ENCODE measurements at regions not wholly inside any gene's neighbourhood (a gene's known extent, or its start where the extent isn't known, plus 50 kb on each side); places are given as distances from the start of the nearest gene placed in this dataset.

DNA sequence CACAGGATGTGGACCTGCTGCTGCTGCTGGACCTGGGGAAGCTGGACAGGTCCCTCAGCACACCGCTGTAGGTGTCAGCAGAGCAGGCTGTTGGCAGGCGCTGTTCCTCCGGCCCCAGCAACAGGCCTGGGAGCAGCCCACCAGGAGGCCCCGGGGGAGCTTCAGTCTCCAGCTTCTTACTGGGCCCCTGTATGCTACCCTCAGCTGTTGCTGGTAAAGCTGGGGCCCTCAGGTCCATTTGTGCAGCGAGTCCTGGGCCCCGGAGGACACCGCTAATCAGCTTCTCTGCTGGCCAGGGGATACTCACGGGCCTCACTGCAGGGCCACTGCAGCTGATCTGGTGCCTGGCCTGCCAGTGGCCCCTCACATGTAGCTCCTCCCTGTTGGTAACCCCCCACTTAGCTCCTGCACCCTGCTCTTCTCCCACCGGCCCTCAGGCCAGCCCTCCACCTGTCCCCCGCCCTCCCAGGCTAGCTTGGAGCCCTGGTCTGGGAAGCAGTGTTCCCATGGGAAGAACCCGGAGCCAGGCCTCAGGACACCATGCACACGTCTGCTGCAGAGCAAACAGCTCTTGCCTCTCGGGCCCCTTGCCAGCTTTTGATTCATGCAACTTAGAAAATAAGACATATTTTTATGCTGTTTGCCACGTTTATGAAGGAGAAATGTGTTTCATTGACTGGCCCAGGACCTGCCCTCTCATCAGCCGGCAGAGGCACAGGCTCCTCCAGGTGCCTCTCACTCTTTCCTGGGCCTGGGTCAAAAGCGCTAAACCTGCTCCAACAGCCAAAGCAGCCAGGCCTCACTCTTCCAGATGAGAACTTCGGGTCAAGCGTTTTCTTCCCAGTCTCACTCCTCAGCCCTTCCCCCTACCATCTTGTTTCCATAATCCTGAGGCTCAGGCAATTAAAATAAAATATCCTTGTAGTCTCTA lies 61.0 kb upstream of the ADAMTS2 start:
- ATAC-seq, result no peak
- TF ChIP-seq ZFP30 (CRISPR knock-in tag; IDR thresholded peaks at IDR 0.05) (no peak), CSDC2 (CRISPR knock-in tag; IDR thresholded peaks at IDR 0.05) (no peak), ZNF565 (CRISPR knock-in tag; conservative IDR thresholded peaks at IDR 0.05; ENCODE audit: low read depth) (no peak), ARNTL (CRISPR knock-in tag; IDR thresholded peaks at IDR 0.05; ENCODE audit: borderline replicate concordance, low read depth) (no peak), ZNF8 (CRISPR knock-in tag; IDR thresholded peaks at IDR 0.05) (no peak), ZNF70 (CRISPR knock-in tag; IDR thresholded peaks at IDR 0.05) (no peak), RARB (CRISPR knock-in tag; IDR thresholded peaks at IDR 0.05) (no peak), BACH2 (CRISPR knock-in tag; IDR thresholded peaks at IDR 0.05; ENCODE audit: borderline replicate concordance) (no peak), GLIS3 (CRISPR knock-in tag; IDR thresholded peaks at IDR 0.05) (no peak), PPARA (CRISPR knock-in tag; IDR thresholded peaks at IDR 0.05; ENCODE audit: borderline replicate concordance) (no peak), ESRRG (CRISPR knock-in tag; IDR thresholded peaks at IDR 0.05) (no peak), SNAI2 (CRISPR knock-in tag; IDR thresholded peaks at IDR 0.05) (no peak)
- TF ChIP-seq, protein P1, sequence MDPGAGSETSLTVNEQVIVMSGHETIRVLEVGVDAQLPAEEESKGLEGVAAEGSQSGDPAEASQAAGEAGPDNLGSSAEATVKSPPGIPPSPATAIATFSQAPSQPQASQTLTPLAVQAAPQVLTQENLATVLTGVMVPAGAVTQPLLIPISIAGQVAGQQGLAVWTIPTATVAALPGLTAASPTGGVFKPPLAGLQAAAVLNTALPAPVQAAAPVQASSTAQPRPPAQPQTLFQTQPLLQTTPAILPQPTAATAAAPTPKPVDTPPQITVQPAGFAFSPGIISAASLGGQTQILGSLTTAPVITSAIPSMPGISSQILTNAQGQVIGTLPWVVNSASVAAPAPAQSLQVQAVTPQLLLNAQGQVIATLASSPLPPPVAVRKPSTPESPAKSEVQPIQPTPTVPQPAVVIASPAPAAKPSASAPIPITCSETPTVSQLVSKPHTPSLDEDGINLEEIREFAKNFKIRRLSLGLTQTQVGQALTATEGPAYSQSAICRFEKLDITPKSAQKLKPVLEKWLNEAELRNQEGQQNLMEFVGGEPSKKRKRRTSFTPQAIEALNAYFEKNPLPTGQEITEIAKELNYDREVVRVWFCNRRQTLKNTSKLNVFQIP (CRISPR knock-in tag; IDR thresholded peaks at IDR 0.05; ENCODE audit: borderline replicate concordance, low read depth), result no peak
- TF ChIP-seq, protein P2, sequence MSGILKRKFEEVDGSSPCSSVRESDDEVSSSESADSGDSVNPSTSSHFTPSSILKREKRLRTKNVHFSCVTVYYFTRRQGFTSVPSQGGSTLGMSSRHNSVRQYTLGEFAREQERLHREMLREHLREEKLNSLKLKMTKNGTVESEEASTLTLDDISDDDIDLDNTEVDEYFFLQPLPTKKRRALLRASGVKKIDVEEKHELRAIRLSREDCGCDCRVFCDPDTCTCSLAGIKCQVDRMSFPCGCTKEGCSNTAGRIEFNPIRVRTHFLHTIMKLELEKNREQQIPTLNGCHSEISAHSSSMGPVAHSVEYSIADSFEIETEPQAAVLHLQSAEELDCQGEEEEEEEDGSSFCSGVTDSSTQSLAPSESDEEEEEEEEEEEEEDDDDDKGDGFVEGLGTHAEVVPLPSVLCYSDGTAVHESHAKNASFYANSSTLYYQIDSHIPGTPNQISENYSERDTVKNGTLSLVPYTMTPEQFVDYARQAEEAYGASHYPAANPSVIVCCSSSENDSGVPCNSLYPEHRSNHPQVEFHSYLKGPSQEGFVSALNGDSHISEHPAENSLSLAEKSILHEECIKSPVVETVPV (CRISPR knock-in tag; IDR thresholded peaks at IDR 0.05), result no peak
- TF ChIP-seq, protein P3, sequence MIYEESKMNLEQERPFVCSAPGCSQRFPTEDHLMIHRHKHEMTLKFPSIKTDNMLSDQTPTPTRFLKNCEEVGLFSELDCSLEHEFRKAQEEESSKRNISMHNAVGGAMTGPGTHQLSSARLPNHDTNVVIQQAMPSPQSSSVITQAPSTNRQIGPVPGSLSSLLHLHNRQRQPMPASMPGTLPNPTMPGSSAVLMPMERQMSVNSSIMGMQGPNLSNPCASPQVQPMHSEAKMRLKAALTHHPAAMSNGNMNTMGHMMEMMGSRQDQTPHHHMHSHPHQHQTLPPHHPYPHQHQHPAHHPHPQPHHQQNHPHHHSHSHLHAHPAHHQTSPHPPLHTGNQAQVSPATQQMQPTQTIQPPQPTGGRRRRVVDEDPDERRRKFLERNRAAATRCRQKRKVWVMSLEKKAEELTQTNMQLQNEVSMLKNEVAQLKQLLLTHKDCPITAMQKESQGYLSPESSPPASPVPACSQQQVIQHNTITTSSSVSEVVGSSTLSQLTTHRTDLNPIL (CRISPR knock-in tag; IDR thresholded peaks at IDR 0.05; ENCODE audit: low read depth), result no peak

DNA sequence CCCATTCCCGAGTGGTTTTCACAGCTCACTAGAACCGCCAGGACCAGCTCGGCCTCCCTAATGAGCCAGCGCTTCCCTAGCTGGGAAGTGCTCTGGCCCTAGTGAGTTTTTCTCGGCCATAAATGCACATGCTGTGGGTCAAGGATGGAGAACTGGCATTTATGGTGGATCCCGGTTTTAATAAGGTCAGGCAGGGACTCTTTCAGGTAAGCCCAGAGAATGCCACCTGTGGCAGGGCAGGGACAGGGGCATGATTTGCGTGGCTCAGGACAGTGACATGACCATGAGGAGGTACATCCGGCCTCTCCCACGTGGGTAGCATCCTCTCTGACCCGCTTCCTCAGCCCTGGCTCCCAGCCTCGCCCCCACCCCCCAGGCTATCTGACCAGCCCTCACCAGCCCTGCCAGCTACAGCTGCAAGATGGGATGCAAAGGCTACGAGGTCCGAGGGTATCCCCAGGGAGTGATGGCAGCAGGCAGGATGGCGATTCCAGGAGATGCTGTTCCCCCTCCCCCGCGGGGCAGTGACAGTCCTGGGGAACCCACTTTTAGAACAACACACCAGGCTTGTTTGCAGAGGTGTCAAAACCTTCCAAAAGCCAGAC lies 60.3 kb upstream of the ADAMTS2 start:
- ATAC-seq, result no peak
- no peak for TF ChIP-seq TSHZ2 (CRISPR knock-in tag; IDR thresholded peaks at IDR 0.05)
- TF ChIP-seq OSR1 (CRISPR knock-in tag; IDR thresholded peaks at IDR 0.05), result no peak
- no peak for TF ChIP-seq ZNF8 (CRISPR knock-in tag; IDR thresholded peaks at IDR 0.05)
- no peak for TF ChIP-seq TOX (CRISPR knock-in tag; IDR thresholded peaks at IDR 0.05; ENCODE audit: borderline replicate concordance)
- TF ChIP-seq, protein P2 (CRISPR knock-in tag; IDR thresholded peaks at IDR 0.05), result no peak
- TF ChIP-seq, protein P1 (CRISPR knock-in tag; IDR thresholded peaks at IDR 0.05; ENCODE audit: borderline replicate concordance, low read depth), result no peak
- no peak for TF ChIP-seq CSDC2 (CRISPR knock-in tag; IDR thresholded peaks at IDR 0.05)
- no peak for TF ChIP-seq ARNTL (CRISPR knock-in tag; IDR thresholded peaks at IDR 0.05; ENCODE audit: borderline replicate concordance, low read depth)
- TF ChIP-seq PATZ1 (CRISPR knock-in tag; IDR thresholded peaks at IDR 0.05; ENCODE audit: borderline replicate concordance), result no peak
- TF ChIP-seq ISL1 (CRISPR knock-in tag; IDR thresholded peaks at IDR 0.05), result no peak
- TF ChIP-seq BACH2 (CRISPR knock-in tag; IDR thresholded peaks at IDR 0.05; ENCODE audit: borderline replicate concordance), result no peak
- no peak for TF ChIP-seq TCF4 (CRISPR knock-in tag; IDR thresholded peaks at IDR 0.05; ENCODE audit: borderline replicate concordance)
- TF ChIP-seq PPARA (CRISPR knock-in tag; IDR thresholded peaks at IDR 0.05; ENCODE audit: borderline replicate concordance), result no peak

Data from SK-N-SH treated with all-trans-retinoic acid at 6 μM for 48 hours (cell line).